HepG2 (cell line): ENCODE measurements at regions not wholly inside any gene's neighbourhood (a gene's known extent, or its start where the extent isn't known, plus 50 kb on each side); places are given as distances from the start of the nearest gene placed in this dataset.

Experiments
- NR2F2 ChIP-seq: IDR thresholded peaks from 2 replicates; pipeline ENCODE4 v1.6.1; 2012; ENCODE audit warnings: low read depth, inconsistent platforms, borderline replicate concordance
- ZFP41 ChIP-seq: sonication (generic); formaldehyde crosslinking; IDR thresholded peaks from 2 replicates; pipeline ENCODE4 v1.4.0; 2020; ENCODE audit warnings: mild to moderate bottlenecking, missing genetic modification reagents, borderline replicate concordance
- ZNF431 ChIP-seq: sonication (generic); formaldehyde crosslinking; IDR thresholded peaks from 2 replicates; pipeline ENCODE4 v1.9.0; 2022; ENCODE audit warnings: missing genetic modification reagents, low read depth, mild to moderate bottlenecking, borderline replicate concordance
- ZNF451 ChIP-seq: sonication (generic); formaldehyde crosslinking; IDR thresholded peaks from 2 replicates; pipeline ENCODE4 v1.5.0; 2020; ENCODE audit warnings: mild to moderate bottlenecking, missing genetic modification reagents

DNA sequence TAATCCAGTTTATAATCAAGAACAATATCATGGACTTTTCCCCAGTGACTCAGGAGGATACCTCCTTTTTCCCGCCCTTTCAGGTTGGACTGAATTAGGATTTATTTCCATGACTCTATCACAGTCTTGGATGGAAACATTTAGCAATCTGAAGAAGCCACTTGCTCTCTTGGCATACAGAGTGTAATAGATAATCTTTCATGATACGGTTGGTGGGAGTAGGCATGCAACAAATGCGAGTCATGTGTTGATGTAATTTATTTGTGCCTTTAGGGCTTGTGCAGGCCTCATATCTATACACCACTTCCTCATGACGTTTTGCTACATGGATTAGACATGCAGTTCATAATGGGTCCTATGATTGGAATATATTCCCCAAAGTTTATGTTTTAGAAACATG, 54.2 kb upstream of the MCTP2 start:
- TF ChIP-seq ZFP41 (no peak), NR2F2 (no peak), ZNF451 (CRISPR knock-in tag) (no peak), ZNF431 (CRISPR knock-in tag) (no peak)
